Hypothalamus (tissue), 51 donors: ENCODE measurements at regions not wholly inside any gene's neighbourhood (a gene's known extent, or its start where the extent isn't known, plus 50 kb on each side); places are given as distances from the start of the nearest gene placed in this dataset.
A peak's percentile ranks its signal among the peaks of the same experiment; 100 is the strongest.

Source experiments
- DNase-seq, 51 donors: peaks; one replicate each; lab custom pipeline; 2025; lab: John Stamatoyannopoulos, UW

- DNase-seq, result no peak
These were observed 225.2 kb upstream of the PGRMC2 start for GRCh38 chr4:128512767-128513322.

- DNase-seq, result no peak
These were observed 224.5 kb upstream of the PGRMC2 start for GRCh38 chr4:128512161-128512560.

DNA sequence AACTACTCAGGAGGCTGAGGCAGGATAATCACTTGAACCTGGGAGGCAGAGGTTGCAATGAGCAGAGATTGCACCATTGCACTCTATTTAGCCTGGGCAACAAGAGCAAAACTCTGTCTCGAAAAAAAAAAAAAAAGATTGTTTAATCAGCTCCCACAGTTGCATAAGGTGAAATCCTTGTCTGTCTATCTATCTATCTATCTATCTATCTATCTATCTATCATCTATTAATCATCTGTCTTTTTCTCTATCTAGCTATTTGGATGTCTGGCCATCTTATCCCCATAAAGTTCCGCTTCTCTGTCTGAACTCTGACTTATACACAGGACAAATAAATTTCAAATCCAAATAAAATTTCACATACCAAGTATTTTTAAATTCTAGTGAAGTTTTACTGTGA is 223.2 kb upstream of the PGRMC2 start:
- no peak for DNase-seq

GRCh38 chr4:128502818-128503527 is 215.4 kb upstream of the PGRMC2 start:
- DNase-seq, result no peak

GRCh38 chr4:128501239-128501638 is 213.6 kb upstream of the PGRMC2 start:
- no peak for DNase-seq

DNA sequence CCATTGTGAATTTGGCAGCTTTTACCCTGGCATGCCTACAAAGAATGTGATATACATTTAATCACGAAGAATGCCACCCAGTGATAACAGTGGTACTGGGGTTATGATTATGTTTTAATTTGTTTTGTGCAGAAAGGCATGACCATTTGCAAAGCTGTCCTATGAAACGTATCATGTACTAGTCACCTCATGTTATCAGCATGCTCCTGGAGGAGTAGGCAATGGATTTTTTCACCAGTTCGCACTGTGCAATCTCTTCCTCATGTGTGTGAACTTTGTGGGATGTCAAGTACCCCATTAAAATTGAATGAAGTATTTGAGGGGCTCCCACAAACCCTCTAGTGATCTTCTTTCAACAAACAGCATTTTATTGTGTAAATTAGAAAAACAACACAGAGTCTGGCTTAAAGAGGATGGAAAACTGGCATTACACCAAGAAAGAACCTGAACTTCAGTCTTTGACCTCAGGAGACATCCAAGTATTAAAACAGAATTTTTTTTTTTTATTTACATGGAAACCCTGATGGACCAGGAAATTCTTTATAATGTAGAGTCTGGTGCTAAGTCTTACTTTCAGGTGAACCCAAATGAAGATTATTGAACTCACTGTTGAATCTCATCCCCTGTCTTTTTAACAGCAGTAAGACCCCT is 200.6 kb upstream of the PGRMC2 start:
- DNase-seq, result no peak

GRCh38 chr4:128484896-128485295 is 197.3 kb upstream of the PGRMC2 start:
- DNase-seq, result no peak

DNA sequence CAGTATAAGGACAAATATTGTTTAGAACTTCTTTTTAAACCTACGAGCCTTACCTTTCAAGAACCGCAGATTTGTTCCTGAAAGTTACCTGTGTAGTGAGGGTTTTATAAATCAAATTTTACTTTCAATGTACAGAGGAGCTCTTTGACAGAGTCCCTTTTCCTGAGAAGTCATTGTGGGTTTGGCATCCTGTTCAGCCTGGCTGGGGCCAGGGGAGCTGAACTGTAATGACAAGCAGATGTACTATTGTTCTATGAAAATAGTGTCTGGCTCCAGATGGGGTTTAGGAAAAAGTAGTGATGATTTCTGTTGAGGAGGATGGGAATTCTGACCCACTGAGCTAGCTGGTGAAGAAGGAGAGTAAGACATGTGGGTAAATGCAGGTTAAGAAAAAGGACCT is 196.2 kb upstream of the PGRMC2 start:
- no peak for DNase-seq

- no peak for DNase-seq
These were observed 195.4 kb upstream of the PGRMC2 start for GRCh38 chr4:128483041-128483440.

- no peak for DNase-seq
These were observed 194.3 kb upstream of the PGRMC2 start for GRCh38 chr4:128481752-128482480.

- DNase-seq, result no peak
These were observed 193.3 kb upstream of the PGRMC2 start for GRCh38 chr4:128480945-128481344.

DNA sequence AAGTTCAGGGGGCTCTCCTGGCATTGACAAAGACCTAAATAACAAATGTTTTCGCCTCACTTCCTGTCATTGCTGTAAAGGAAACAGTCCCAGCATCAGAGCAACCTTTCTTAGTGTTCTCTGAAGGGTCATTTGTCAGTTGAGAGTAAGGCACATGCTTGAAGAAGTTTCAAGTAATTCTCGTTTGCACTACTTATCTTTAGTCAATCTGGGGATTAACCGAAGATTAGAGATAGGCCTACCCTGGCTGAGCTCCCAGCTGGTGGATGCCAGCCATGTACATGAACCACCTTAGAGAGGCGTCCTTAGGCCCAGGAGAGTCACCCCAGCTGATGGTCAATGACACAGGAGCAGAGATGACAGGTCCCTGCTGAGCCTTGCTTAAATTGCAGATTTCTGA is 189.9 kb upstream of the PGRMC2 start:
- no peak for DNase-seq

- DNase-seq, result no peak
These were observed 188.0 kb upstream of the PGRMC2 start for GRCh38 chr4:128475597-128475996.

DNA sequence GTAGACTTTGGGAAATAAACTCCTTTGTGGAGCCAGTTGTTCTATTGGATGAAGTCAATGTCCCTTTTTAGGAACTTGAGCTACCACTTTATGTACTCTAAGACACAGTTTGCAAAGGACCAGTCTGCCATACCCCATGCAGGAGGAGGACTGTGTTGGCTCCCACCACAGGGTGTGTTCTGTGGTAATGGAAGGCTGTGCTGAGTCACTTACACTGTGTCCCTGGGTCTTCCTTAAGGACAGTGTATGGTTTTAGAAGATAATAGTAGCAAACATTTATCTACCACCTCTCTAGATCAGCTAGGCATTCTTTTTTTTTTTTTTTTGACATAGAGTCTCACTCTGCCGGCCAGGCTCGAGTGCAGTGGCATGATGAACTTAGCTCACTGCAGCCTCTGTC is 184.0 kb upstream of the PGRMC2 start:
- no peak for DNase-seq

- no peak for DNase-seq
These were observed 183.0 kb upstream of the PGRMC2 start for GRCh38 chr4:128470492-128471053.

- DNase-seq, result peak in 19 of 51 donors; percentile 3 to 46 (median 13)
These were observed 180.7 kb upstream of the PGRMC2 start for GRCh38 chr4:128468123-128468989.

GRCh38 chr4:128465523-128465922 is 177.9 kb upstream of the PGRMC2 start:
- DNase-seq, result no peak

DNA sequence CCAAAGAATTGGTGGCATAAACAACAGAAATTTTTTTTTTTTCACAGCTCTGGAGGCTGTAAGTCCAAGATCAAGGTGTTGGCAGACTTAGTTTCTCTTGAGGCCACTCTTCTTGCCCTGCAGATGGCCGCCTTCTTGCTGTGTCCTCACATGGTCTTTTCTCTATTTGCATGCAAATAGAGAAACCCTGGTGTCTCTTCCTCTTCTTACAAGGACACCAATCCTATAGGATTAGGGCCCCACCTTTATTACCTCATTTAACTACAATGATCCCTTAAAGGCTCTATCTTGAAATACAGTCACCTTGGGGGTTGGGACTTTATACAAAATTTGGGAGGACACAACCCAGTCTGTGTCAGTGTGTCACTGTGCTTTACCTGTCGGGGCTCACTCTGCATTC is 175.4 kb upstream of the PGRMC2 start:
- DNase-seq, result no peak

- DNase-seq, result no peak
These were observed 174.6 kb upstream of the PGRMC2 start for GRCh38 chr4:128462103-128462783.
